ENCODE measurements at regions not wholly inside any gene's neighbourhood (a gene's known extent, or its start where the extent isn't known, plus 50 kb on each side); places are given as distances from the start of the nearest gene placed in this dataset.

DNA sequence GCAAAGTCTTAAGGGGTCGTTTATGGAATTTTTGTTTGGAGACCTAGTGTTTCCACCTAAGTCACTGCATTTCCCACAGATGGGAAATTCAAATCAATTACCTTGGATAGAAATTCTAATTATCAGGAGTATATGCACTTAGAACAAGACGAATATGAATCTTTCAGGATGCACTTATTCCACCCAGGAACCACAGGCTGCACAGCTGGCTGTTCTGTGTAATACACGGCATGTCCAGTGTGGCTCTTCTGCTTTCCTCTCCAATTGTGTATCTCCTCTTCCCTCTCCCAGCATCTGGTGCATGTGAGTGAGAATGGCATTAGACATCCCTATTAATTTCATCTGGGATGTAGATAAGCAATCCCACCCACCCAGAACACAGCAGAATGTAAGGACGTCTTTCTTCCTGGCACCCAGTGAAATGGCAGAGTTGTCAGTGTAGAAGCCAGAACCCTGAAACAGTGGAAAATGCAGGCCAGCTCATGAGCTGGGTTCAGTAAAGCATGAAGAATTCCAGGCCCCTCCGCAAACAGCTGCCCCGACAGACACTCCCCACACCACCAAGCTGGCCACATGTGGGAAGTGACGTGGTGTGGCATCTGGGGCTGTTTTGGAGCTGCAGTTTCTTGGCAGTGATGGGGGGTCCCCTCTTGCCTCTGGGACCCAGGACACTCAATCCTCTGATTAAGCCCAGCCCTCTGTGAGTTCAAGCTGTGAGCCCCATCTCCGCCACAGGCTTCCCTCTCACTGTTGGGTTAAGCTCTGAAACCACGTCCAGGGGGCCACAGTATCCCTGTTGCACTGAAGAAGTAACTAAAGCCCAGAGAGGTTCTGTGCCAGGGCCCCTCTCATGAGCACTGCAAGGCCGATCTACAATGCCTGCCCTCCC lies 180.1 kb upstream of the CST7 start:
- no peak overlapping the region for H3K27ac Mint-ChIP-seq
- DNase-seq (no peak), ATAC-seq (replicated peaks in 1 of 2) (no peak)
- peaks cover 19% of the 10 kb centered on the region for H3K27me3 Mint-ChIP-seq (ENCODE audit: low read depth)
- no peaks in the 10 kb centered on the region for H3K9me3 Mint-ChIP-seq
- H3K4me1 Mint-ChIP-seq (ENCODE audit: low read depth): peaks cover 15% of the 10 kb centered on the region
- H3K4me3 Mint-ChIP-seq: no peak overlapping the region
- no peaks in the 10 kb centered on the region for H3K36me3 Mint-ChIP-seq (ENCODE audit: insufficient read depth in 2 of 2)

DNA sequence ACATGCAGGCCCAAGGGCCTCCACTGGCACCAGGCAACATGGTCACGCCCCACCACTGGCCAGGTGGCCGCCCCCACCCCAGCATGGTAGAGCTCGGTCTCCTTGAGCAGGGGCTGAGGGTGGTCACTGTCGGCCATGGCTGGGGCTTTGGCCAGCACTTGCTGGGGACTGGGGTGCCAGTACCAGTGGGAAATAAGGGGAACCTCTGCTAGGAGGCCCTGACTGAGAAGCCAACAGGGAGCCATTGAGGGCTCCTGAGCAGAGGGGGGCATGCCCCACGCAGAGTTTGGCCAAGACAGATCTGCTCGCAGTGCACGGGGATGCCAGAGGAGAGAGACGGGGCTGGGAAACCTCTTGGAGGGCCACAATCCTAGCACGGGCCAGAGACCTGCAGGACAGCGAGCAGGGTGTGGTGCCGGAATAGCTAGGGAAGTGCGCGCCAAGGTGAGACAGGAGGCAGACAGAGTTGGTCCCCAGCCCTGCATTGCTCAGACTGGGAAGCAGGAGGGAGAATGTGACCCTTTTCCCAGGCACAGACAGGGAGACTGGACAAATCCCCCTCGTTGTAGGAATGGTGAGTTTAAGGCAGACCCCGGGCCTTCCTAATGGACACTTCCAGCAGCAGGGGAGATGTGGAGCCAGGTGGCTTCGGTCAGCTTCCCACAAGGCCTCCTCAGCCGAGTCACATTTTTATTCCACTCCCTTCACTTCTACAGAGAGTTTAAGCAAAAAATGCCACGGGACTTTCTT lies 179.0 kb upstream of the CST7 start:
- no peak for ATAC-seq (replicated peaks in 1 of 2)
- DNase-seq: no peak
- Mint-ChIP-seq H3K27ac (no peak overlapping the region), H3K36me3 (ENCODE audit: insufficient read depth in 2 of 2) (peaks cover 5 to 6% of the 10 kb centered on the region in 2 donors), H3K9me3 (peaks cover 3 to 7% of the 10 kb centered on the region in 2 donors), H3K4me1 (ENCODE audit: low read depth) (peaks cover 24% of the 10 kb centered on the region), H3K27me3 (ENCODE audit: low read depth) (peaks cover 29% of the 10 kb centered on the region), H3K4me3 (no peak overlapping the region)

DNA sequence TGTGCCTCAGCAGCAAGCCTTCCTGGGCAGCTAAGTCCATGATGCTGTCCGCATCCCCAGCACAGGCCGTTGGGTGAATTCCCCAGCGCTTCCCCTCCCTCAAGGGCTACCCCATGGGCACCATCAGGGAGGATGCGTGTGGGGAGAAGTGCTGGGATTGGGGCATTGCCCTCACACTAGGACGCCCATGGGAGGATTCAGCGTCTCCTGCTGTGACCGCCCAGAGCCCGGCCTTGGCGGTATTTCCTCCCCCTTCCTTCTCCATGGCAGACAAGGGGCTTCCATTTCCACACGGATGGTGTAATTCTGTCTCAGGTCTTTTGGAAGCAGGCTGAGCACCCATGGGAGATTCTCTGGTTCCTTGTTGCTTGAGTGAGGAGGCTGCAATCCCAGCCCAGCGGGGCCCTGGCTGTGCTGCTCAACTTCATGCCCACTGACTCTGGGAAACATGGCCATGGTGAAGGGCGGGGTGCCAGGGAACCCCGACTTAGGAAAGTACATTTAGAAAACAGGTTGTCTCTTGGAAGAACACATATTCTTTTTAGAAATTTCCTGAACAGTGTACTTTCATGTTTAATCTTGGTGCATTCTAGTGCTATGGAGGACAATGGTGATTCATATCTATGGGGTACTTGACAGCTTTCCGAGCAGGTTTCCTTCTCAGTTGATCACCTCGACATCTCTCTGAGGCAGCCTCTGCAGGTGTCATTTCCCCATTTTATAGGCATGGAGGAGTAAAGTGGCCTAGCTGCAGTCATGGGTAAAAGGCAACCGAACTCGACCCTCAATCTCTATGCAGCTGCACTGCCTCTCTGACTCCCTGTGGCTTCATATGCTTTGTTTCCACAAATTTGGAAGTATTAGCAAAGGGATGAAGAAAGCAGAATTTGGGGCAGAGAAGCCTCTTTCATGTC lies 178.2 kb upstream of the CST7 start:
- no peak for ATAC-seq (replicated peaks in 1 of 2)
- H3K4me1 Mint-ChIP-seq (ENCODE audit: low read depth): peaks cover 24% of the 10 kb centered on the region
- H3K36me3 Mint-ChIP-seq (ENCODE audit: insufficient read depth in 2 of 2): peaks cover 6% of the 10 kb centered on the region in 2 donors
- no peak for DNase-seq
- no peak overlapping the region for H3K27ac Mint-ChIP-seq
- H3K4me3 Mint-ChIP-seq: no peak overlapping the region
- H3K27me3 Mint-ChIP-seq (ENCODE audit: low read depth): peaks cover 32% of the 10 kb centered on the region
- H3K9me3 Mint-ChIP-seq: peaks cover 8% of the 10 kb centered on the region in 2 donors

DNA sequence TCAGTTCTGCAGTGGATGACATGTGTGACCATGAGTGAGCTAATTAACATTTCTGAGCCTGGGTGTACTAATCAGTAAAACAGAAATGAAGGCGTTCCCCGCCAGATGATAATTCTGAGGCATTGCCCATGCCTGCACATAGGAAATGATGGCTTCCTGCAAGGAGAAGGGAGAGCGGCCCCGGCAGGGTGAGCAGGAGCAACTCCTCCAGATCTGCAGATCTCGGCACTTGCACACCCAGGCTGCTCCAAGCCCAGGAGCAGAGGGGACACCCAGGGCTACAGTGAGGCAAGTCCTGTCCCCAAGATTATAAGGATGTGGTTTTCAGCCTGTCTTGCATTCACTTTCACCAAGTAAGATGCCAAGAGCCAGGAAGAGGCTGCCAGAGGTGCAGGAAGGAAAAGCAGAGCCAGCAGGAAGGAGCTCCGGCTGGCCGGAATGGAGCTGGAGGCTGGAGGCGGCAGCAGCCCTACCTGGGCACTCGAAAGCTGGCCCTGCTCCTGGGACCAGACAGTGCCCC lies 177.5 kb upstream of the CST7 start:
- Mint-ChIP-seq H3K27ac (no peak overlapping the region), H3K27me3 (ENCODE audit: low read depth) (peaks cover 37% of the 10 kb centered on the region), H3K4me3 (no peak overlapping the region), H3K9me3 (peaks cover 8 to 11% of the 10 kb centered on the region in 2 donors), H3K36me3 (ENCODE audit: insufficient read depth in 2 of 2) (peaks cover 6 to 8% of the 10 kb centered on the region in 2 donors), H3K4me1 (ENCODE audit: low read depth) (peaks cover 24% of the 10 kb centered on the region)
- ATAC-seq (replicated peaks in 1 of 2): no peak
- DNase-seq: no peak

DNA sequence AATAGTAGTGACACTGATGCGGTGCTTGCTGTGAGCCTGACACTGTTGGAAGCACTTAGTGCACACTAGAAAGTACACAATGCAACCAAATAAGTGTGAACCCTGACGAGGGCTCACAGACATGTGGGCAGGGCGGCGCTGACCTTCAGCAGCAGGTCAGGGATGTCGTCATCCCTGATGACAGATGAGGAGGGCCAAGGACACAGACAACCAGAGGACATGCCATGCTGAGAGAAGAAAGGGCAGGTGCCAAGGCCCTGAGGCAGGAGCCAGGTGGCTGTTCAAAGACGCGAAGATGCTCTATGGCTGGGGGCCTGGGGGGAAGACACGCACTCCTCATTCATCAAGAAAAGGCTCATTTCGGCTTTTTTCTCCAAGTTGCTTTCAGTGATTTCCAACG lies 176.4 kb upstream of the CST7 start:
- no peak overlapping the region for H3K4me3 Mint-ChIP-seq
- H3K36me3 Mint-ChIP-seq (ENCODE audit: insufficient read depth in 2 of 2): peaks cover 6 to 8% of the 10 kb centered on the region in 2 donors
- peaks cover 48% of the 10 kb centered on the region for H3K27me3 Mint-ChIP-seq (ENCODE audit: low read depth)
- H3K4me1 Mint-ChIP-seq (ENCODE audit: low read depth): peaks cover 24% of the 10 kb centered on the region
- ATAC-seq (replicated peaks in 1 of 2) (no peak), DNase-seq (no peak)
- peaks cover 8 to 12% of the 10 kb centered on the region in 2 donors for H3K9me3 Mint-ChIP-seq
- H3K27ac Mint-ChIP-seq: no peak overlapping the region

DNA sequence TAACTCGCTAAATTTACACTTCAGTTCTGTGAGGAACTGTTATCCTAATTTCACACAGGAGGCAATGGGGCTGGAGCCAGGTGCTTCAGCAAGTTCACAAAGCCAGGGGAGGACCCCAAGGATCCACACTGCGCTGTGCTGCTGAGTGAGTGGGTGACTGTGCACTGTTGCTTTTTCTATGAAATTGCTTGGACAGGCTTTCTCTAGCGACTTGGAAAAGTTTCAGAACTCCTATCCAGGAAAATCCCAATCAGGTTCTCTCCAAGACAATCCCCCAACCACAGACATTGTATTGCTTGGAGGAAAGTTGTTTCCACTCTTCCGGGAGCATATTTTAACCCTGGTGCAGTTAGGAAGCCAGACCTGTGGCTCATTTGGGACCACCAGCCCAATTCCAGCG lies 175.9 kb upstream of the CST7 start:
- Mint-ChIP-seq H3K27ac (no peak overlapping the region), H3K4me1 (ENCODE audit: low read depth) (peaks cover 24% of the 10 kb centered on the region), H3K9me3 (peaks cover 8 to 12% of the 10 kb centered on the region in 2 donors), H3K27me3 (ENCODE audit: low read depth) (peaks cover 51% of the 10 kb centered on the region), H3K36me3 (ENCODE audit: insufficient read depth in 2 of 2) (peaks cover 6 to 8% of the 10 kb centered on the region in 2 donors), H3K4me3 (no peak overlapping the region)
- no peak for DNase-seq
- no peak for ATAC-seq (replicated peaks in 1 of 2)

DNA sequence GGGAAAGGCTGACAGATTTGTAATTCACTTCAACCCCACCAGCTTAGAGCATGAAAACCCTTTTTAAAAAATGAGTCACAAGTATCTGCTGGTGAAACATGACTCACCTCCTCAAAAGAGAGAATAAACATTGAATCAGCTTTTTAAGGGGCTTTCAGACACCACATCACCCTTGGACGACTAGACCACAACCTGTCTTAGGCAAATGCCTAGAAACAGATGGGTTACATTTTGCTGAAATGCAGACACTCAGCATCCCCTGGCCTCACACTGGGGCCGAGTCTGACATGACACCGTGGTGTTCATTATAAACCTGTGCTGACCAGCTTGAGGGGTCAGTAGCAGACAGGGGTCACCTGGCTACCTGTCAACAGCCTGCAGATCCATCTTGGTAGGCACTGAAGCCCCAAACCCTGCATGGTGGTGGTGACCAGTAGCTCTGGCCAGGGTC lies 175.3 kb upstream of the CST7 start:
- H3K4me3 Mint-ChIP-seq: peak overlapping the region in 1 of 2 donors; percentile 12
- DNase-seq (peak; percentile 48 to 55), ATAC-seq (replicated peaks in 1 of 2) (peak; percentile 96 to 97)
- peaks cover 24% of the 10 kb centered on the region for H3K4me1 Mint-ChIP-seq (ENCODE audit: low read depth)
- peaks cover 6 to 8% of the 10 kb centered on the region in 2 donors for H3K36me3 Mint-ChIP-seq (ENCODE audit: insufficient read depth in 2 of 2)
- peaks cover 51% of the 10 kb centered on the region for H3K27me3 Mint-ChIP-seq (ENCODE audit: low read depth)
- no peak overlapping the region for H3K27ac Mint-ChIP-seq
- H3K9me3 Mint-ChIP-seq: peaks cover 8 to 12% of the 10 kb centered on the region in 2 donors

DNA sequence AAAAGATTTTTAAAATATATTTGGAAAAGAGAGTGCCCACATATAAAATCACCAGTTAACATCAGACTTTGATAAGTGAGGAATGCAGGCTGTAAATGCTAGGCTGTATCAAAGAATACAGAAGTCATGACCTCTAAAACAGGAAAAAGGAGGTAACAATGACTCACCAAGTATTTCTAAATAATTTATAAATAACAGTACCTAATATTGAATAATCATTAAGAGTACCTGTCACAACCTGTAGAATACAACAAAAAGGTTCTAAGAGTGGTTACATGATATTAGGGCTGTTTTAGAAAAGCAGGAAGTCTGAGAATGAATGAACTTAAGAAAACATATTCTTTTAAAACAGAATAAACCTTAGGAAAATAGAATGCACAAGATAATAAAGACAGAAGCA lies 173.1 kb upstream of the CST7 start:
- no peak for DNase-seq
- H3K27ac Mint-ChIP-seq: no peak overlapping the region
- peaks cover 29% of the 10 kb centered on the region for H3K4me1 Mint-ChIP-seq (ENCODE audit: low read depth)
- peaks cover 67% of the 10 kb centered on the region for H3K27me3 Mint-ChIP-seq (ENCODE audit: low read depth)
- peaks cover 8 to 12% of the 10 kb centered on the region in 2 donors for H3K9me3 Mint-ChIP-seq
- ATAC-seq (replicated peaks in 1 of 2): no peak
- H3K4me3 Mint-ChIP-seq: no peak overlapping the region
- H3K36me3 Mint-ChIP-seq (ENCODE audit: insufficient read depth in 2 of 2): peaks cover 6 to 8% of the 10 kb centered on the region in 2 donors

DNA sequence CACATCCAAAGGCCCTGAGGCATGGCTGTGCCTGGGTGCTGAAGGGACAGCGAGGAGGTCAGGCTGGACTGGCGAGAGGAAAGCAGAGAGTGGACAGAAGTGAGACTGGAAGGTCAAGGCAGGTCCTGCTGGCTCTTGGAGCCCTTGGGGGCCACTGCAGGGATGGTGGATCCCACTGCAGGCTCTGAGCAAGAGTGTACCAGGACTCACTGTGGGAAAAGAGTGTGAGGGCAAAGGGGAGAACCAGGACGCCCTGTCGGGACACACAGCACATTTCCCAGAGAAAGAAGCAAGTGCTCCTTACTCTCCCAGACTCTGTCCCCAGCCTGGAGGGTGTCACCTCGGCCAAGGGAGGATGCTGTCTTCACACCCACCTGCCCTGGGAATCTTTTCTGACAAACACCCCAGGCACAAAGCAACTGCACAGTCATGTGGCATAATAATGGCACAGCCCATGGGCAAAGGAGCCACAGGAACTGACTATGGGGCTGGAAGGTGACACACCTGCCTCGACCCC lies 172.3 kb upstream of the CST7 start:
- Mint-ChIP-seq H3K27me3 (ENCODE audit: low read depth) (peaks cover 58% of the 10 kb centered on the region), H3K27ac (no peak overlapping the region), H3K36me3 (ENCODE audit: insufficient read depth in 2 of 2) (peaks cover 6 to 8% of the 10 kb centered on the region in 2 donors), H3K4me1 (ENCODE audit: low read depth) (peaks cover 23% of the 10 kb centered on the region), H3K4me3 (no peak overlapping the region), H3K9me3 (peaks cover 8 to 12% of the 10 kb centered on the region in 2 donors)
- DNase-seq: no peak
- no peak for ATAC-seq (replicated peaks in 1 of 2)

DNA sequence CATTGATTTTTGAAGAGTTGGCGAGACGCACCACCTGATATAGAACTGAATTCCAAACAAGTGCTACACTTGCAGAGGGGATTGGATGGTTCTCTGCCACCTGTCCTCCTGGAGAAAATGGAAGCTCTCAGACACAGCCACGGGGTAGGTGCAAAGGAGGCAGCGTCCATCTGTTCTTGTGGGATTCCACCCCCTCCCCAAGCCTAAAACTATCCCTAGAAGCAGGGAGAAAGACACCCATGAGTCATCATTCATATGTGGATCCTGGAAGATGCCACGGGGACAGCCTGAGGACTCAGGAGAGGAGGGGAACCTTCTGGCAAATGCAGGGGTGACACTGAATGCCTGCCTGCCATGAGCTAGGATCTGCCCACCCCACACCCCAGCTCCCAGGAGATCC lies 171.3 kb upstream of the CST7 start:
- peaks cover 49% of the 10 kb centered on the region for H3K27me3 Mint-ChIP-seq (ENCODE audit: low read depth)
- peaks cover 6 to 8% of the 10 kb centered on the region in 2 donors for H3K36me3 Mint-ChIP-seq (ENCODE audit: insufficient read depth in 2 of 2)
- H3K9me3 Mint-ChIP-seq: peaks cover 8 to 12% of the 10 kb centered on the region in 2 donors
- ATAC-seq (replicated peaks in 1 of 2): no peak
- no peak overlapping the region for H3K27ac Mint-ChIP-seq
- no peak for DNase-seq
- peaks cover 22% of the 10 kb centered on the region for H3K4me1 Mint-ChIP-seq (ENCODE audit: low read depth)
- H3K4me3 Mint-ChIP-seq: no peak overlapping the region

DNA sequence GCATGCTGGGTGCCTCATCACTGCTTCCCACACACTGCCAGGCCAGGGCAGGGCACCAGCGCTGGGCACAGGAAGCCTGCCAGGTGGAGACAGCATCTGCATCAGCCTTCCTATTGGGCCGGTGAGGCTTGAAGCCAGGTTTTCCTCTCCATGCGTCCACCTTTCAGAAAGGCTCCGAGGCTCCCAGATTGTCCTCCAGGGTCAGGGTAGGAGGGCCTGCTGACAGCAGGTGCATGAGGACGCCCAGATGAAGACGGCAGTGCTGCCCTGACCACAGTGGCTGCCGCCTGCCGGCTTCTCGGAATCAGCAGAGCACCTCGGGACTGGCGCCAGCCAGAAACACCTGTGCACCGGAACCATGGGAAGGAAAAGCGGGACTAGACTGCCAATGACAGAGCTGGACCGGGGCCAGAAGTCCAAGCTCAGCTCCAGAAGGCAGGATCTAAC lies 170.5 kb upstream of the CST7 start:
- Mint-ChIP-seq H3K27me3 (ENCODE audit: low read depth) (peaks cover 57% of the 10 kb centered on the region), H3K4me3 (no peak overlapping the region), H3K4me1 (ENCODE audit: low read depth) (peaks cover 17% of the 10 kb centered on the region), H3K9me3 (peaks cover 8 to 12% of the 10 kb centered on the region in 2 donors), H3K36me3 (ENCODE audit: insufficient read depth in 2 of 2) (peaks cover 6 to 8% of the 10 kb centered on the region in 2 donors), H3K27ac (no peak overlapping the region)
- DNase-seq: no peak
- ATAC-seq (replicated peaks in 1 of 2): no peak

DNA sequence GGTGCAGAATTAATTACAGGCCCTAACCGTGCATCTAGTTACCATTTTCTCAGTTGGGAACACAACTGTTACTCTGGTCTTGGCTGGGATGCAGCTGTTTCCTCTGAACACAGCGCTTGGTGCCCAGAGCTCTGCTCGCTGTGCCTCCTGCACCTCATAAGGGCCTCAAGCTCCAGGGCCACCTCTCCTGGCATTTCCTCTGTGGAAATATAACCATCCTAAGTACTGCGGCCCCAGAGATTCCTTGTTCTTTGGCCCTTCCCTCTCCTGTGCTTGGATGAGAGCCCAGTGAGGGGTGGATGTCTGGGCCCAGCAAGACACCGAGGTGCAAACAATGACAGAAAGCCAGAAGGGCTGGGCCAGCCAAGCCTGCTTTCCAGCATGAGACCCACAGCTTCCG lies 169.9 kb upstream of the CST7 start:
- DNase-seq (no peak), ATAC-seq (replicated peaks in 1 of 2) (no peak)
- H3K36me3 Mint-ChIP-seq (ENCODE audit: insufficient read depth in 2 of 2): peaks cover 6 to 8% of the 10 kb centered on the region in 2 donors

More for the DNA sequence above, 169.9 kb upstream of the CST7 start:
- H3K9me3 Mint-ChIP-seq: peaks cover 8 to 12% of the 10 kb centered on the region in 2 donors
- no peak overlapping the region for H3K27ac Mint-ChIP-seq
- H3K4me1 Mint-ChIP-seq (ENCODE audit: low read depth): peaks cover 11% of the 10 kb centered on the region
- H3K27me3 Mint-ChIP-seq (ENCODE audit: low read depth): peaks cover 57% of the 10 kb centered on the region
- H3K4me3 Mint-ChIP-seq: no peak overlapping the region
